ENCODE measurements at regions not wholly inside any gene's neighbourhood (a gene's known extent, or its start where the extent isn't known, plus 50 kb on each side); places are given as distances from the start of the nearest gene placed in this dataset.

DNA sequence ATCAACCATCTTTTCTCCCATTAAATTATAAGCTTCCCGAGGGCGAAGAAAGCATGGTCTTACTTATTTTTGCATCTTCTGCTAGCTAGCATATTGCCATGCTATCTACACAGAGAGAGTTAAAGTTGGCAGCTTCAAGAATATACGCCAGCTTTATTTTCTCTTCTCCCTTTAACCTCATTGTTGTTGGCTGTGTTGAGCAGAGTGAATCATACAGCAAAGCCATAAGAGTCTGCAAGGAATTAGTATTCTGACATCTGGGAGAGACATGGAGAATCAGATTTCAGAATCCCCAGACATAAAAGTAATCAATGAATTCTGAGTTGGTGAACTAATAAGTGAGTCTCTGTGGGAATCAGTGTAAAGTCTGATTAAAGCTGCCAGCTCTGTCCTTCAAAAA, 649.6 kb upstream of the PTBP2 start:
- TF ChIP-seq PHTF2 (CRISPR knock-in tag; IDR thresholded peaks at IDR 0.05) (no peak), ZNF175 (CRISPR knock-in tag; IDR thresholded peaks at IDR 0.05; ENCODE audit: low read depth) (no peak), POLR2A (conservative IDR thresholded peaks at IDR 0.05) (no peak), CHCHD3 (CRISPR knock-in tag; IDR thresholded peaks at IDR 0.05) (no peak), NFYB (IDR thresholded peaks at IDR 0.05; ENCODE audit: extremely low read depth, insufficient read length) (no peak), EP300 (IDR thresholded peaks at IDR 0.05; ENCODE audit: low read length) (no peak), ZNF778 (CRISPR knock-in tag; IDR thresholded peaks at IDR 0.05) (no peak), ARNT (IDR thresholded peaks at IDR 0.05) (no peak)
- TF ChIP-seq, protein P1, sequence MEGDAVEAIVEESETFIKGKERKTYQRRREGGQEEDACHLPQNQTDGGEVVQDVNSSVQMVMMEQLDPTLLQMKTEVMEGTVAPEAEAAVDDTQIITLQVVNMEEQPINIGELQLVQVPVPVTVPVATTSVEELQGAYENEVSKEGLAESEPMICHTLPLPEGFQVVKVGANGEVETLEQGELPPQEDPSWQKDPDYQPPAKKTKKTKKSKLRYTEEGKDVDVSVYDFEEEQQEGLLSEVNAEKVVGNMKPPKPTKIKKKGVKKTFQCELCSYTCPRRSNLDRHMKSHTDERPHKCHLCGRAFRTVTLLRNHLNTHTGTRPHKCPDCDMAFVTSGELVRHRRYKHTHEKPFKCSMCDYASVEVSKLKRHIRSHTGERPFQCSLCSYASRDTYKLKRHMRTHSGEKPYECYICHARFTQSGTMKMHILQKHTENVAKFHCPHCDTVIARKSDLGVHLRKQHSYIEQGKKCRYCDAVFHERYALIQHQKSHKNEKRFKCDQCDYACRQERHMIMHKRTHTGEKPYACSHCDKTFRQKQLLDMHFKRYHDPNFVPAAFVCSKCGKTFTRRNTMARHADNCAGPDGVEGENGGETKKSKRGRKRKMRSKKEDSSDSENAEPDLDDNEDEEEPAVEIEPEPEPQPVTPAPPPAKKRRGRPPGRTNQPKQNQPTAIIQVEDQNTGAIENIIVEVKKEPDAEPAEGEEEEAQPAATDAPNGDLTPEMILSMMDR (IDR thresholded peaks at IDR 0.05 in 2 of 3, conservative IDR thresholded peaks at IDR 0.05 in 1 of 3; ENCODE audit: insufficient read depth in 2 of 3, low read depth in 1 of 3, low read length in 3 of 3), result no peak
- TF ChIP-seq, protein P2, sequence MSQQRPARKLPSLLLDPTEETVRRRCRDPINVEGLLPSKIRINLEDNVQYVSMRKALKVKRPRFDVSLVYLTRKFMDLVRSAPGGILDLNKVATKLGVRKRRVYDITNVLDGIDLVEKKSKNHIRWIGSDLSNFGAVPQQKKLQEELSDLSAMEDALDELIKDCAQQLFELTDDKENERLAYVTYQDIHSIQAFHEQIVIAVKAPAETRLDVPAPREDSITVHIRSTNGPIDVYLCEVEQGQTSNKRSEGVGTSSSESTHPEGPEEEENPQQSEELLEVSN (IDR thresholded peaks at IDR 0.05; ENCODE audit: borderline replicate concordance in 1 of 2, extremely low read depth in 1 of 2, insufficient read depth in 1 of 2, insufficient read length in 1 of 2, low read depth in 1 of 2, low read length in 1 of 2, poor library complexity in 1 of 2, severe bottlenecking in 1 of 2), result no peak
